SK-N-DZ (cell line): ENCODE measurements at regions not wholly inside any gene's neighbourhood (a gene's known extent, or its start where the extent isn't known, plus 50 kb on each side); places are given as distances from the start of the nearest gene placed in this dataset.

Experiments
- DNase-seq: peaks from one replicate; pipeline ENCODE4 v3.0.0-alpha.2; 2015; ENCODE audit warnings: low spot score

DNA sequence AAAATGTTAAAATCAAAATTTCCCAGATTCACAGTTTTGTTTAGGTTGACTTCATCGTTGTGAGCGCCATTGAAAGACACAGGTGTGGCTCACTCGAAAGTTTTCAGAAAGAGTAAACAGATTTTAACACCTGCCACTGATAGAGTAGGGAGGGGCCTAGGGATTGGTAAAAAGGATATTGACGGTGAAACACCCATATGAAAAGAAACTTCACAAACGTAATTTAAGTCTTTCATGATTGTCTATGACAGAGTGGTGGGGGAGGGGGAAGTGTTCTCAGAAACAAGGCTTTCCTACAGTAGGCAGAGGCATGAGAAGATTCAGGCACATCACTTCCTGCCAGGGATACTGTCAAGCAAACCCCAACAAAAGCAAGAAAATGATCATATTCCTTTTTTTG is 101.4 kb downstream of the PERP start:
- DNase-seq: no peak

DNA sequence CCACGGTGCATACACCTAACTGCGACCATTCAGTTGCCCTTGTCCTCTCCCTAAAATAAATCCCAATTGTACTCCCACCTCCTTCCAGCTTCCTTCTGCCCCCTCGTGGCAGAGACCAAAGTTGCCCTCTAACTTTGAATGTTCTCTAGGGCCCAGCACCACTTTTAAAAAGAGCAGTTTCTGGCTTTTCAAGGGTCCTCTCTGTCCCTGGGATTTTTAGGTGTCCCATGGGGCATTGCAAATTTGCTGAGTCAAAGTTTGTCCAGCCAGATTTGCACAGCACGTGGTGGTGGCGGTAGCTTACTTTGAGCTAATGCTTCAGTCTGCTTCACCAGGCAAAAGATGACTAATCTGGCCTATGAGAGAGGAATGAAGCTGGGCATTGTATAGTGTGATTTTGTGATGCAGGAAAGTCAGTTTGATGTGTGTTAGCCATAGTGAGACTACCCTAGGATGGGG is 100.2 kb downstream of the PERP start:
- DNase-seq: no peak

DNA sequence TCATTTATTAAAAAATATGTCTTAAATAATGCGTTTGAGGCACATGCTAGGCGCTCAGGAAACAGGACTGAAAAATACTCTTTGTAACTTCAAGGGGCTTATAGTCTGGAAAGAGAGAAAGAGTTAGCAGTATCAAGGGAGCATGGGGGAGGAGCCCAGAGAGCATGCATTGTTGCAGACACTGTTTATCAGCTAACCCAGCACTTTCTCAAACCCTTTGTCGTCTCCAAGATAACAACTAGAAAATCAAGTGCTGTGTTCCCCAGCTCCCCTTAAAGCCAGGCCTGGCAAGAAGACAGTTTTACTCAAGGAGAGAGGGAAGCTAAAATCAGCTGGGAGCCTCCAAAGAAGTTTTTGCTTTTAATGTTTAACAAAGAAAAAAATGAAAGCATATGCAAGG is 98.4 kb downstream of the PERP start:
- DNase-seq: no peak

DNA sequence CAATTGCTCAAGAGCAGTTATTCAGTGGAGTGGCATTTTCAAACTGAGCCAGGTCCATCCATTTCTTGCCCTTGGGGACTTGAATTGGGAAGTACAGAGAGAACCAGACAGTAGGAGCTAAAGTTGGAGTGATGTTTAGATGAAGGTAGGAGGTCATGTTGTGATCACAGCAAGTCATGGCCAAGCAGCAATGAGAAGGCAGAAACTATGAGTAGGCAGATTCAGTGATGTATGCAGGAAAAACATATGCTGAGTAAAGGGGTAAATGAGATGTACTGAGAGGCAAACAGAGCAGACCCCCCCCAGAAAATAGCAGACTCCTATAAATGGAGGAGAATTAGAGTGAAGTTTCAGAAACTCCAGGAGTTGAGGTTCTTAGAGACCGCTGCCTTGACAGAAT is 95.8 kb downstream of the PERP start:
- no peak for DNase-seq

DNA sequence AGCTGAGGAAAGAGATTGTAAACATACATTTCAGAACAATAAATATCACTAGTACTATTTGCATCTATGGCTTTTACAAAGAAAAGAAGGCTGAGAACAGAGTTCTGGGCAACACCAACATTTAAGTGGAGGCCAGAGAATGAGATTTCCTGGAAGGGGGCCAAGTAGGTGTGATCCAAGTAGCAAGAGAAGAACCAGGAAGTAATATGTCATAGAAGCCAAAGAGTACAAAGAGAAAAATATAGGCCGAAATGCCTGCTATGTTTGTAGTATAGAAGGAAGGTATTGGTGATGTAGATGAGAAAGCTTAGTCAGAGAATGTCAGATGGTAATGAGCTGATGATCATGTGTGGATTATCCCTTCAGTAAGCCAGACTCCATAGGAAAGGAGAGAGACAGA is 94.5 kb downstream of the PERP start:
- no peak for DNase-seq

- no peak for DNase-seq
Observed at GRCh38 chr6:138013959-138014358, 93.3 kb downstream of the PERP start.

DNA sequence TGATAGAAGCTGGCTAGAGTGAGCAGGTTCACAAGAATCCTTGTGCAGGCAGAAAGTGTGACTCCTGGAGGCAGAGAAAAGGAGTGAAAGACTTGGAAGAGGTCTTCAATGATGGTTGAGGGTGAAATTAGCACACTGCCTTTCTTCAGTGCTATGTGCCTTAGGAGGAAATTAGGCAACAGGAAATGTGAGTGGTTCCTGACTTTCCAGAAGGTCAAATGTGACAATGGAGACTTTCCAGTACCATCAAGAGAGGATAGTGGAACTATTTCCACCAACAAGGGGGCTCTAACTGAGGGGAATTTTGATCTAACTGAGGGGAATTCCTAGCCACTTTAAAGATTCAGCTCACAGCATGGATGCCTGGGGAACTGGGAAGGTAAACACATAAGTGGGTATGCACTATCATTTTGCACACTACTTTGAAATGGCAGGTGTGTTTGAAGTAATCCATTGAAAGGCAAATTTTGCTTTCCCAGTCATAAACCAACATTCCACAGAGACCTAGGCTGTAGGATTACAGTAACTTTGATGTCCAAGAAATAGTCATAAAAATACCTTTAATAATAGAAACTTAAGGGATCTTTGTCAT is 90.0 kb downstream of the PERP start:
- DNase-seq: no peak

DNA sequence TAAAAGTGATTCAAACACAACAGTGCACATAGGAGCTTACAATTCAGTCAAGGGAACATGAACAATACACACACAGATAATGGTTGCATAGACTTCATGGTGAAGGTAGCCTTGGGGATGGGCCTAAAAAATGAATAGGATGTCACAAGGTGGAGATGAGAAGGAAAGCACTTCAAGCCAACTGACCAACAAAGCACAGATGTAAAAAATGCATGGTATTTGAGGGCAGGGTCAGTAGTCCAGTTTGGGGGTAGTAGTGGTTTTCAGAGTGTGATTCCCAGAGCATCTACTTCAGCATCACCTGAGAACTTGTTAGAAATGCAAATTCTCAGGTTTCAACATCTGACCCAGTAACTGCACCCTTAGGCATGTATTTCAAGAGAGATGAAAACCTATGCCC is 88.9 kb downstream of the PERP start:
- DNase-seq: no peak

- DNase-seq: no peak
Observed at GRCh38 chr6:138025528-138025978, 81.7 kb downstream of the PERP start.

GRCh38 chr6:138026342-138026741 is 80.9 kb downstream of the PERP start:
- DNase-seq: no peak

GRCh38 chr6:138028893-138029292 is 78.3 kb downstream of the PERP start:
- no peak for DNase-seq

DNA sequence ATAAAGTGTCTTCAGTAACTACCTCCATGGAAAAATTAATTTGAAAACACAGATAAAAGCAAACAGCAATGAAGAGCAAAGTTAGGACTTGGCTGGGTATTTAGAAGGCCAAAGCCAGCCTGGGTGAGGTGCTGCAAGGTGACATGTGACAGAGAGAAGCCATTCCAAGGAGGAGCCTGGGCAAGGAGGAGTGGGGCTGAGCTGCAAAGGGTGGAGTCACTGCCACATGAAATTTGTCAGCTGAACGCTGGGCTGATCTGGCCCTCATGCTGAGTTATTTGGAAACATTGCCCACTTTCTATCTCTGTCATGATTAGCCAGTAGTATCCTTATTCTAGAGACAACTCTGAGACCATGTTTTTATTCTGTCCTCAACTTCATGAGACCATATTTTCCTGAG is 76.3 kb downstream of the PERP start:
- no peak for DNase-seq

DNA sequence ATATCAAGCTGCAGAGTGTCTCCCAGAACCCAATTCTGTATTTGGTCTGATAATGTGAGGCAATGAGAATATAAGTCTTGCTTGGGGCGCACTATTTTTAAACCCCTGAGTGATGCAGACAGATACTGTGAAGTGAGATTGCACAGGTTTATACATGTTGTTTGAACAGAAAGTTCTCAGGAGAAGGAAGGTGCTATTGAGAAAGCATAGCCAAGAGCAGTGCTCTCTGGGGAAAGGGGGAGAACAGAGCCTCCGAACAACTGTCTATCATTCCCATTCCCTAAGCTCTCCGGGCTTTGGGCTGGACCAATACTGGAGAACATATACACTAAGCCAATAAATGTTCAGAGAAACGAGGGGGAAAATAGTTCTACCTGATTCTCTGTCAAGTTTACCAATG is 75.8 kb downstream of the PERP start:
- no peak for DNase-seq

GRCh38 chr6:138031850-138032249 is 75.4 kb downstream of the PERP start:
- no peak for DNase-seq

GRCh38 chr6:138032571-138032970 is 74.6 kb downstream of the PERP start:
- no peak for DNase-seq

- DNase-seq: no peak
Observed at GRCh38 chr6:138034229-138034628, 73.0 kb downstream of the PERP start.

- no peak for DNase-seq
Observed at GRCh38 chr6:138035070-138035469, 72.1 kb downstream of the PERP start.

DNA sequence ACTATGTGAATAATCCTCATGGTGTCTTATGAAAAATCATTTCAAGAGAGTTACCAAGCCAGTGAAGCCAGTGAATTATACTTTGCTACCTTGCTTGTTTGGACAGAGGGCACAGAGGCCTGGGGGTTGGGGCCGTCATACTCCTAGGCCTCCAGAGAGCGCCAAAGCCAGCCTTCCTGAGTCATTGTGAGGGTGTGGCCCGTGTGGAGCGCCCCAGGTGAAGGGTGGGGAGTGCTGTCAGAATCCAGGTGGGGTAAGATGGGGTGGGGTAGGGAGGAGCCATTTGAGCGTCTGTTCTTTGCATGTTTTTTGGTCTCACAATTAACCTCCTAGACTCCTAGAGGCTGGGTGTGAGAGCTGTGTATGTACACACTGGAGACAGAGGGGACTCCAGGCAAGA is 71.1 kb downstream of the PERP start:
- no peak for DNase-seq

DNA sequence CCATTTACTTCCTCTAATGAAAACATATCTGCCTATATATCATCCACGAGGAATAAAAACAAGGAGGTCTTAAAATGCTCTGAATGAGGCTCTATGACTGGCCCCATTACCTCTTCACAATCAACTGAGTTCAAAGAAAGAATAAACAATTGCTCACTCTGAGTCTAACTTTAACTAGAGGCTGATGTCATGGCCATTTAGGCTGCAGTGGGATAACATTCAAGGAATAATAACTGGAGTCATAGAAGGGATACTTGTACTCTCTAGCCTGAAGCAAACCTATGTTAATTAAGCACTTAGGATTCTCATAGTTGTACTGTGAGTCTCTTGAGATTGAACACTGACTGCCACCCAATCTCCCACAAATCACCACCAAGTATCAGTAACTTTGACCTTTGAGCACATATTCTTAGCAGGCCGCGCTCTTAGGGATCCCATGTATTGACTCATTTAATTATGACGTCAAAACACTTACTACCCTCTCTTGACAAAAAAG is 70.2 kb downstream of the PERP start:
- no peak for DNase-seq

GRCh38 chr6:138038142-138038870 is 68.9 kb downstream of the PERP start:
- DNase-seq: no peak
